K562 (cell line): ENCODE measurements at regions not wholly inside any gene's neighbourhood (a gene's known extent, or its start where the extent isn't known, plus 50 kb on each side); places are given as distances from the start of the nearest gene placed in this dataset.

Source experiments
- ATAC-seq: fragments of 200-7000 bp; cut with Tn5 transposase; 3 replicates; pipeline ENCODE4 v1.9.1; 2020; ENCODE audit warnings: moderate library complexity
- BruUV-seq: library from RNA; stranded (reverse); fragments of 400-500 nt; replicated peaks from 2 replicates; lab custom pipeline; 2021; lab: Mats Ljungman, UMichigan
- CTCF ChIA-PET: fragments of 300-600 bp; formaldehyde crosslinking; extraction: SDS; loops from one replicate; lab custom pipeline; 2021; ENCODE audit warnings: low intra/inter-chr PET ratio; lab: Yijun Ruan, JAX
- POLR2A ChIA-PET: fragments of 300-600, 350-650 bp; sonication (Branson Sonifier 250); formaldehyde crosslinking; extraction: SDS; loops from one replicate; lab custom pipeline; 2021; ENCODE audit warnings: antibody characterized with exemption, inconsistent platforms; lab: Yijun Ruan, JAX
- DNase-seq, 4 experiments: peaks; one replicate each; pipeline versions ENCODE4 v3.0.0 to v3.0.0-alpha.2; 2011 to 2018; ENCODE audit warnings: low spot score in 3 of 4, mixed read lengths in 3 of 4; ENCODE audit errors: extremely low read depth in 1 of 4
- FAIRE-seq: peaks from 2 replicates; lab custom pipeline; 2011; peaks lifted over from hg19 to GRCh38; lab: Jason Lieb, UNC
- H2AFZ ChIP-seq: 2 replicates; pipeline ENCODE4 v1.6.0; 2011; ENCODE audit warnings: low read depth, low read length, control low read depth, inconsistent platforms
- H3K27ac ChIP-seq: fragments of 200-600 bp; 3 replicates; pipeline ENCODE4 v1.8.0; 2011; ENCODE audit warnings: low read depth, mild to moderate bottlenecking, control low read depth, inconsistent platforms, low read length, moderate library complexity, mixed read lengths; ENCODE audit errors: extremely low read depth
- H3K27me3 ChIP-seq, 2 experiments: fragments of 300-600 bp in 1 of 2; 2 replicates in 1 of 2; 3 replicates in 1 of 2; pipeline versions ENCODE4 v1.6.0 to v1.8.0; 2011; ENCODE audit warnings: inconsistent platforms in 2 of 2, low read length in 2 of 2, mild to moderate bottlenecking in 1 of 2, mixed read lengths in 1 of 2, moderate library complexity in 1 of 2; ENCODE audit not compliant: control insufficient read depth in 2 of 2, insufficient read depth in 2 of 2
- H3K36me3 ChIP-seq: fragments of 300-600 bp; 3 replicates; pipeline ENCODE4 v1.8.0; 2011; ENCODE audit warnings: mild to moderate bottlenecking, low read length, inconsistent platforms; ENCODE audit not compliant: control insufficient read depth, insufficient read depth
- H3K4me1 ChIP-seq, 2 experiments: fragments of 200-600 bp in 1 of 2; replicated peaks in 1 of 2; 2 replicates in 1 of 2; 3 replicates in 1 of 2; pipeline versions ENCODE4 v1.5.1 to v1.8.0; 2011; ENCODE audit warnings: inconsistent platforms in 2 of 2, low read length in 2 of 2, mild to moderate bottlenecking in 1 of 2, mixed read lengths in 1 of 2, moderate library complexity in 1 of 2; ENCODE audit not compliant: control insufficient read depth in 2 of 2, insufficient read depth in 2 of 2
- H3K4me2 ChIP-seq: 2 replicates; pipeline ENCODE4 v1.6.1; 2011; ENCODE audit warnings: low read length, control low read depth, inconsistent platforms, mixed read lengths; ENCODE audit not compliant: insufficient read depth
- H3K4me3 ChIP-seq: fragments of 200-600 bp; sonication (generic), shearing (Covaris generic); 2 replicates; pipeline ENCODE4 v1.5.1; 2016; ENCODE audit warnings: control low read depth, inconsistent platforms
- H3K79me2 ChIP-seq: fragments of 200-600 bp; 3 replicates; pipeline ENCODE4 v1.8.0; 2011; ENCODE audit warnings: low read length, inconsistent platforms; ENCODE audit not compliant: control insufficient read depth, insufficient read depth
- H3K9ac ChIP-seq, 2 experiments: 2 replicates each; pipeline versions ENCODE4 v1.6.0 to v1.6.1; 2011; ENCODE audit warnings: low read depth in 2 of 2, low read length in 2 of 2, control low read depth in 1 of 2, inconsistent platforms in 1 of 2, mild to moderate bottlenecking in 1 of 2, mixed read lengths in 1 of 2; ENCODE audit not compliant: insufficient read depth in 1 of 2
- H3K9me1 ChIP-seq: one replicate; pipeline ENCODE4 v1.6.0; 2011; ENCODE audit warnings: inconsistent platforms, mild to moderate bottlenecking, low read length, moderate library complexity; ENCODE audit not compliant: control insufficient read depth, insufficient read depth
- H3K9me3 ChIP-seq: replicated peaks from 2 replicates; pipeline ENCODE4 v1.5.1; 2011; ENCODE audit warnings: low read depth, low read length, inconsistent platforms; ENCODE audit not compliant: control insufficient read depth, insufficient read depth
- H4K20me1 ChIP-seq: replicated peaks from 2 replicates; pipeline ENCODE4 v1.6.1; 2011; ENCODE audit warnings: low read length, inconsistent platforms, mixed read lengths; ENCODE audit not compliant: control insufficient read depth, insufficient read depth
- ARNT ChIP-seq, 2 experiments: fragments of 450-650 bp; IDR thresholded peaks; 2 replicates each; pipeline ENCODE4 v1.6.1; 2016; ENCODE audit warnings: mild to moderate bottlenecking in 1 of 2
- BRD4 ChIP-seq: fragments of 200-600 bp; sonication (generic); IDR thresholded peaks from 2 replicates; pipeline ENCODE4 v1.6.1; 2017; ENCODE audit warnings: inconsistent platforms
- C11orf30 ChIP-seq: fragments of 450-650 bp; IDR thresholded peaks from 2 replicates; pipeline ENCODE4 v1.6.1; 2016; ENCODE audit warnings: low read depth, mild to moderate bottlenecking
- CBX8 ChIP-seq: fragments of 200-600 bp; sonication (generic); IDR thresholded peaks from 2 replicates; pipeline ENCODE4 v1.6.1; 2012; ENCODE audit warnings: borderline replicate concordance, mixed run types, low read depth, mild to moderate bottlenecking, moderate library complexity, mixed read lengths, low read length, control low read depth, inconsistent platforms; ENCODE audit not compliant: poor library complexity, severe bottlenecking; ENCODE audit errors: extremely low read depth
- GATAD2A ChIP-seq: fragments of 450-650 bp; IDR thresholded peaks from 2 replicates; pipeline ENCODE4 v1.6.1; 2017
- HOXB6 ChIP-seq: fragments of 250-450 bp; sonication (Bioruptor Pico); IDR thresholded peaks from 2 replicates; pipeline ENCODE4 v1.5.1; 2022; ENCODE audit warnings: mild to moderate bottlenecking, borderline replicate concordance
- MCM3 ChIP-seq: fragments of 450-650 bp; IDR thresholded peaks from 2 replicates; pipeline ENCODE4 v1.6.1; 2016
- NFE2L1 ChIP-seq: fragments of 450-650 bp; IDR thresholded peaks from 2 replicates; pipeline ENCODE4 v1.6.1; 2016; ENCODE audit warnings: missing genetic modification characterization, low read depth, mild to moderate bottlenecking, missing compliant biosample characterization, moderate library complexity, borderline replicate concordance
- NFIC ChIP-seq: fragments of 450-650 bp; IDR thresholded peaks from 2 replicates; pipeline ENCODE4 v1.6.1; 2017; ENCODE audit warnings: mild to moderate bottlenecking, inconsistent platforms
- POLR2G ChIP-seq: fragments of 200-400 bp; formaldehyde crosslinking; IDR thresholded peaks from 2 replicates; pipeline ENCODE4 v1.6.1; 2017; ENCODE audit warnings: low read depth, mild to moderate bottlenecking, antibody characterized with exemption, low read length, moderate library complexity
- SP1 ChIP-seq: sonication (generic); formaldehyde crosslinking; IDR thresholded peaks from 2 replicates; pipeline ENCODE4 v1.8.1; 2022; ENCODE audit warnings: mild to moderate bottlenecking, missing genetic modification reagents
- SRF ChIP-seq, 2 experiments: fragments of 250-450, 450-650 bp in 1 of 2; sonication (Bioruptor Pico) in 1 of 2; sonication (generic) in 1 of 2; formaldehyde crosslinking; IDR thresholded peaks; 2 replicates each; pipeline versions ENCODE4 v1.5.0 to v1.5.1; 2020 to 2022; ENCODE audit warnings: mild to moderate bottlenecking in 1 of 2, missing genetic modification reagents in 1 of 2
- TAF9B ChIP-seq: fragments of 450-650 bp; IDR thresholded peaks from 2 replicates; pipeline ENCODE4 v1.6.1; 2018; ENCODE audit warnings: mild to moderate bottlenecking; ENCODE audit not compliant: partially characterized antibody
- ZBTB43 ChIP-seq: sonication (generic); formaldehyde crosslinking; IDR thresholded peaks from 2 replicates; pipeline ENCODE4 v1.8.0; 2023; ENCODE audit warnings: mild to moderate bottlenecking, missing genetic modification reagents
- ZNF316 ChIP-seq: fragments of 450-650 bp; IDR thresholded peaks from 2 replicates; pipeline ENCODE4 v1.6.1; 2016
- ZNF511 ChIP-seq: sonication (generic); formaldehyde crosslinking; IDR thresholded peaks from 2 replicates; pipeline ENCODE4 v1.8.0; 2022; ENCODE audit warnings: mild to moderate bottlenecking, missing genetic modification reagents
- ZNF589 ChIP-seq: fragments of 200-800 bp; sonication (Bioruptor generic); IDR thresholded peaks from 2 replicates; pipeline ENCODE4 v1.6.1; 2016; ENCODE audit warnings: low read depth, missing genetic modification characterization, missing compliant biosample characterization
- WGBS: fragments of 100-300 bp; shearing (Covaris generic); methylation state at CpG from one replicate; pipeline ENCODE4 v1.1.6; 2016; ENCODE audit warnings: low coverage, mixed read lengths; ENCODE audit not compliant: insufficient coverage; ENCODE audit errors: missing lambda C conversion rate; 5-methylcytosine and 5-hydroxymethylcytosine counted together
- in situ Hi-C: fragments of 300-500 bp; cut with MboI; formaldehyde crosslinking; loops from 4 replicates; pipeline ENCODE4 v1.15.0; 2018; ENCODE audit warnings: inconsistent platforms, mixed read lengths
- intact Hi-C: fragments of 100-400 bp; cut with micrococcal nuclease; formaldehyde crosslinking; loops from 2 replicates; pipeline ENCODE4 v1.14.2; 2022

- TF ChIP-seq MCM3 = no peak
Measured at GRCh38 chr2:171247741-171248662, 87.3 kb upstream of the TLK1 start (continued).

GRCh38 chr2:171244970-171245782, 84.5 kb upstream of the TLK1 start:
- H3K27ac ChIP-seq = peak overlapping the region; percentile 65; the same call in 2 of the 3 replicates
- no peaks in the 10 kb centered on the region for H4K20me1 ChIP-seq
- BruUV-seq = no TSS peak
- H3K79me2 ChIP-seq = no peaks in the 10 kb centered on the region
- peaks cover 10% of the 10 kb centered on the region for H3K9me3 ChIP-seq
- peak in 1 of 4 experiments; percentile 66 for DNase-seq
- POLR2A ChIA-PET = interaction anchor here (0.7 to 1.6 kb wide), 4 partner anchors 10 to 89 kb away, joined by 3 to 10 read pairs (median 3); no protein-coding TSS in a partner anchor
- peak; percentile 72 for ATAC-seq
- FAIRE-seq = no peak
- intact Hi-C loops = loop anchor here (1.0 kb wide), 2 partner anchors 86 to 272 kb away; no protein-coding TSS in a partner anchor
- peak overlapping the region in 1 of 2 experiments; percentile 39; a peak in 1 of 4 replicates for H3K9ac ChIP-seq
- CTCF ChIA-PET = interaction anchor here (0.6 to 1.5 kb wide), 3 partner anchors 270 to 300 kb away, joined by 3 to 9 read pairs (median 3); no protein-coding TSS in a partner anchor
- H3K27me3 ChIP-seq = no peaks in the 10 kb centered on the region
- H3K4me2 ChIP-seq = peak overlapping the region; percentile 30; the same call in 1 of the 2 replicates
- H3K4me1 ChIP-seq = peaks cover 0 to 21% of the 10 kb centered on the region in 2 experiments; a peak in 4 of 5 replicates
- WGBS = 44% methylated on average over 2 of the region's 2 CpGs
- no peak overlapping the region for H3K4me3 ChIP-seq
- in situ Hi-C loops = no loop called here
- peak overlapping the region; percentile 37; the same call in 1 of the 2 replicates for H2AFZ ChIP-seq
- H3K9me1 ChIP-seq = no peaks in the 10 kb centered on the region
- no peaks in the 10 kb centered on the region for H3K36me3 ChIP-seq
- TF ChIP-seq C11orf30 = peak; percentile 21; the same call in 1 of the 2 replicates
- TF ChIP-seq BRD4 = no peak
- peak; percentile 34; the same call in 1 of the 2 replicates for TF ChIP-seq NFE2L1 (tag)
- no peak for TF ChIP-seq ZNF589
- TF ChIP-seq NFIC = no peak
- TF ChIP-seq ZNF316 = no peak
- no peak for TF ChIP-seq SP1 (CRISPR knock-in tag)
- no peak for TF ChIP-seq POLR2G
- TF ChIP-seq GATAD2A = no peak
- TF ChIP-seq CBX8 = no peak
- no peak for TF ChIP-seq HOXB6 (CRISPR knock-in tag)
- TF ChIP-seq SRF (CRISPR knock-in tag; IDR thresholded peaks at IDR 0.05) = no peak
- no peak for TF ChIP-seq ARNT (IDR thresholded peaks at IDR 0.05)
- no peak for TF ChIP-seq TAF9B
- no peak for TF ChIP-seq ZNF511 (CRISPR knock-in tag)
- no peak for TF ChIP-seq ZBTB43 (CRISPR knock-in tag)
